ENCODE measurements at regions not wholly inside any gene's neighbourhood (a gene's known extent, or its start where the extent isn't known, plus 50 kb on each side); places are given as distances from the start of the nearest gene placed in this dataset.
A peak's percentile ranks its signal among the peaks of the same experiment; 100 is the strongest.

- DNase-seq (ENCODE audit: low read depth): no peak
Observed at GRCh38 chr2:16615687-16616615, 49.7 kb downstream of the CYRIA start.

GRCh38 chr2:16615246-16615645 lies 50.4 kb downstream of the CYRIA start:
- no peak for DNase-seq (ENCODE audit: low read depth)

- no peak for DNase-seq (ENCODE audit: low read depth)
Observed at GRCh38 chr2:16614314-16614860, 51.2 kb downstream of the CYRIA start.

GRCh38 chr2:16613539-16614011 lies 52.1 kb downstream of the CYRIA start:
- no peak for DNase-seq (ENCODE audit: low read depth)

- DNase-seq (ENCODE audit: low read depth): no peak
Observed at GRCh38 chr2:16612490-16612889, 53.1 kb downstream of the CYRIA start.

GRCh38 chr2:16609786-16610185 lies 55.8 kb downstream of the CYRIA start:
- DNase-seq (ENCODE audit: low read depth): no peak

GRCh38 chr2:16608661-16609643 lies 56.7 kb downstream of the CYRIA start:
- DNase-seq (ENCODE audit: low read depth): peak; percentile 81

- no peak for DNase-seq (ENCODE audit: low read depth)
Observed at GRCh38 chr2:16607301-16607700, 58.3 kb downstream of the CYRIA start.

- no peak for DNase-seq (ENCODE audit: low read depth)
Observed at GRCh38 chr2:16604236-16604635, 61.4 kb downstream of the CYRIA start.

GRCh38 chr2:16591370-16591933 lies 74.2 kb downstream of the CYRIA start:
- no peak for DNase-seq (ENCODE audit: low read depth)

GRCh38 chr2:16589465-16589864 lies 76.2 kb downstream of the CYRIA start:
- DNase-seq (ENCODE audit: low read depth): no peak

- DNase-seq (ENCODE audit: low read depth): no peak
Observed at GRCh38 chr2:16588565-16588964, 77.1 kb downstream of the CYRIA start.

- DNase-seq (ENCODE audit: low read depth): no peak
Observed at GRCh38 chr2:16587601-16588000, 78.0 kb downstream of the CYRIA start.

GRCh38 chr2:16584824-16585540 lies 80.7 kb downstream of the CYRIA start:
- DNase-seq (ENCODE audit: low read depth): no peak

GRCh38 chr2:16584084-16584483 lies 81.5 kb downstream of the CYRIA start:
- no peak for DNase-seq (ENCODE audit: low read depth)

- DNase-seq (ENCODE audit: low read depth): no peak
Observed at GRCh38 chr2:16581241-16581640, 84.4 kb downstream of the CYRIA start.

- DNase-seq (ENCODE audit: low read depth): no peak
Observed at GRCh38 chr2:16578081-16578480, 87.6 kb downstream of the CYRIA start.

GRCh38 chr2:16570516-16570915 lies 95.1 kb downstream of the CYRIA start:
- no peak for DNase-seq (ENCODE audit: low read depth)

- DNase-seq (ENCODE audit: low read depth): no peak
Observed at GRCh38 chr2:16568998-16569784, 96.4 kb downstream of the CYRIA start.

- DNase-seq (ENCODE audit: low read depth): no peak
Observed at GRCh38 chr2:16566701-16567100, 98.9 kb downstream of the CYRIA start.

Data from stimulated activated CD8-positive, alpha-beta memory T cell treated with anti-CD3 and anti-CD28 coated beads, Interleukin-15, amount 100 ng/mL, for 1 hour (primary cell).